ENCODE measurements at regions not wholly inside any gene's neighbourhood (a gene's known extent, or its start where the extent isn't known, plus 50 kb on each side); places are given as distances from the start of the nearest gene placed in this dataset.
"Not testable (repeated sequence)": the region's sequence is repeated elsewhere in the genome, so short reads cannot be mapped to it uniquely, and the experiment has no call there.

DNA sequence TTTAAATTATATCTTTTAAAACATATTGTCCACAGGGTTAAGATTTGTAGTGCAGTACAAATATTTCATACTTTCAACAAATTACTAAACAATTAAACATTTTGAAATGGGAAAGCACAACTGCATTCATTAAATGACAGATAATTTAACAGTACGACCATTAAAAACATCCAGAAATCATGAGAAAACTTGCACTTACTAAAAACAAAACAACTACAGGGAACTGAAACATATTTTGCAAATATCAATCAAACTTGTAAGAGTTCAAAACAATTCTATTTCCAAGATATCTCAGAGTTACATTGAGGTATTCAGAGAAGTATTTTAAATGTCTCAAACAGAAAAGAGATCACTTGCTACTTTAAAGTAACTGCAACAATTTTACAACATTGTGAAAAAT, 478.5 kb upstream of the PCDH10 start:
- CTCF ChIA-PET, result no interaction called here
- Mint-ChIP-seq H3K27me3 (no peaks in the 10 kb centered on the region), H3K36me3 (no peaks in the 10 kb centered on the region)

DNA sequence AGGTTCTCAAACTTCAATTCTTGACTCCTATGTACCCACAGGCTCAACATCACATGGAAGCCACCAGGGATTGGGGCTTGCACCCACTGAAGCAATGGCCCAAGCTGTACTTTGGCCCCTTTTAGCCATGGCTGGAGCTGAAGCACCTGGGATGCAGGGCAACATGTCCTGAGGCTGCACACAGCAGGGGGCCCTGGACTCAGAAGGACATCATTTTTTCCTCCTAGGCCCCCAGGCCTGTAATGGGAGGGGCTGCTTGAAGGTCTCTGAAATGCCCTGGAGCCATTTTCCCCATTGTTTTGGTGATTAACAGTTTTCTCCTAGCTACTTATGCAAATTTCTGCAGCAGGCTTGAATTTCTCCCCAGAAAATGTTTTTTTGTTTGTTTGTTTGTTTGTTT, 465.1 kb upstream of the PCDH10 start:
- no peak overlapping the region for H3K4me3 Mint-ChIP-seq
- H3K4me1 Mint-ChIP-seq, result no peaks in the 10 kb centered on the region
- no peak for DNase-seq
- H3K9me3 Mint-ChIP-seq (ENCODE audit: low read depth), result peaks cover 9% of the 10 kb centered on the region
- no peak overlapping the region for H3K27ac Mint-ChIP-seq
- no peaks in the 10 kb centered on the region for H3K36me3 Mint-ChIP-seq
- no peaks in the 10 kb centered on the region for H3K27me3 Mint-ChIP-seq
- CTCF ChIA-PET, result no interaction called here
- no peak for ATAC-seq

More for the DNA sequence above, 478.5 kb upstream of the PCDH10 start:
- H3K9me3 Mint-ChIP-seq (ENCODE audit: low read depth), result peaks cover 3% of the 10 kb centered on the region
- no peak for ATAC-seq
- no peak overlapping the region for H3K4me3 Mint-ChIP-seq
- DNase-seq, result no peak
- no peak overlapping the region for H3K27ac Mint-ChIP-seq
- no peaks in the 10 kb centered on the region for H3K4me1 Mint-ChIP-seq

DNA sequence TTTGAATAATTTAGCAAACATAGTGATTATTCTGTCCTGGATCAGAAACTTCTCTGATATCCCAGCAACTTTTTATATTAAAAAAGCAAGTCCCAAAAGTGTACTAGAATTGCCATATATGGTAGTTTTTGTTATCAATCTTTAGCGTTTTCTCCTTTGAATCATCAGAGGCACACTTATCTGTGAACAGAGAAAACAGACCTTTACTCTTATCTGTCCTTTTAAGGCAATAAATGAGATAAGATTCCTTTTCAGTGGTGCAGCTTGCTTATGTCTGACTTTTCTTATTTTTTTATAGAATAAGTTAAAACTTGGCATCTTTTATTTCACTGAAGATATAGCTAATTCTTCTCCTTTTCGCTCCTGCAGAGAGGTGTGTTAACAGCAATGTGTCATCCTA, 458.1 kb upstream of the PCDH10 start:
- CTCF ChIA-PET, result no interaction called here

DNA sequence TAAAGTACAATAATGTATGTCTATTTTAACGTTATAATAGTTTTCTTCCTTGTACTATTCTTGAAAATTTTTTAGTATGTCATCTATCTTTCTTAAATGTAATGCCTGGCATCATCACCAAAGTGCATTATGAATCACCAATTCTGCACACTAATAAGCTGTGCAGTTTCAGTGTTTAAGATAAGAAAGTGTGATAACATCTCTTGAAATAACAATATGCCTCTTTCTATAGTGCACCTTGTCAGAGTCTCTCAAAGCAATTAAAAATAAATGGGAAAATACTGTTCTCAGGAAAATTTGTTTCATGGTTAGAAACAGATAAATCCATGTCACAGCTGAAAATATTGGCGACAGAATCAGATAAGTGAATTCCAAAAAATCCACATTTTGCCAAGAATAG, 457.4 kb upstream of the PCDH10 start:
- DNase-seq (no peak), ATAC-seq (no peak)
- Mint-ChIP-seq H3K36me3 (no peaks in the 10 kb centered on the region), H3K27ac (no peak overlapping the region), H3K9me3 (ENCODE audit: low read depth) (peaks cover 5% of the 10 kb centered on the region), H3K27me3 (no peaks in the 10 kb centered on the region), H3K4me3 (no peak overlapping the region), H3K4me1 (no peaks in the 10 kb centered on the region)
- CTCF ChIA-PET, result no interaction called here

More for the DNA sequence above, 458.1 kb upstream of the PCDH10 start:
- no peaks in the 10 kb centered on the region for H3K27me3 Mint-ChIP-seq
- DNase-seq, result no peak
- ATAC-seq, result no peak
- H3K4me3 Mint-ChIP-seq, result no peak overlapping the region
- no peak overlapping the region for H3K27ac Mint-ChIP-seq
- H3K36me3 Mint-ChIP-seq, result no peaks in the 10 kb centered on the region
- H3K4me1 Mint-ChIP-seq, result no peaks in the 10 kb centered on the region
- peaks cover 5% of the 10 kb centered on the region for H3K9me3 Mint-ChIP-seq (ENCODE audit: low read depth)

DNA sequence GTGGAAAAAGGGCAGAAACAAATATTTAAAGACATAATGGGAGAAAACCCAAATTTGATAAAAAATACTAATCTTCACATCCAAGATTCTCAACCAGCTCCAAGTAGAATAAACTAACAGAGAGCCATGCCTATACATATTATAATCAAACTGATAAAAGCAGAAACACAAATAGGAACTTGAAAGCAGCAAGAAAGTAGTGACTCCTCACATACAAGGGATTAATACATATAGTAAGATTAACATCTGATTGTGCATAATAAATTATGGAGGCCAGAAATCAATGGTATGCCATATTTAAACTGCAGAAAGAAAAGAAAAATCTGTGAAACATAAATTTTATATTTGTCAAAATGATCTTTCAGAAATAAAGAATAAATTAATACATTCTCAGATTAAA, 454.3 kb upstream of the PCDH10 start:
- CTCF ChIA-PET, result no interaction called here
- no peak for DNase-seq

DNA sequence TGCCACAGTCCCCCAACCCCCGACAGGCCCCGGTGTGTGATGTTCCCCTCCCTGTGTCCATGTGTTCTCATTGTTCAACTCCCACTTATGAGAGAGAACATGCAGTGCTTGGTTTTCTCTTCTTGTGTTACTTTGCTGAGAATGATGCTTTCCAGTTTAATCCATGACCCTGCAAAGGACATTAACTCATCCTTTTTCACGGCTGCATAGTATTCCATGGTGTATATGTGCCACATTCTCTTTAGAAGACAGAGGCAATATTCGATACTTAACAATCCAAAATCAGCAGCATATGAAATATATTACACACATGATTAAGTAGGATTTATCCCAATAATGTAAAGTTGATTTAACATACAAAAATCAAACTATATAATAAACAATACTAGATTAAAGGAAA, 451.6 kb upstream of the PCDH10 start:
- H3K9me3 Mint-ChIP-seq (ENCODE audit: low read depth); H3K36me3 Mint-ChIP-seq; H3K27ac Mint-ChIP-seq; DNase-seq; ATAC-seq; H3K4me3 Mint-ChIP-seq; H3K4me1 Mint-ChIP-seq; H3K27me3 Mint-ChIP-seq; CTCF ChIA-PET: not testable (repeated sequence)

More for the DNA sequence above, 454.3 kb upstream of the PCDH10 start:
- Mint-ChIP-seq H3K27ac (no peak overlapping the region), H3K27me3 (no peaks in the 10 kb centered on the region), H3K36me3 (no peaks in the 10 kb centered on the region), H3K4me1 (no peaks in the 10 kb centered on the region), H3K4me3 (no peak overlapping the region), H3K9me3 (ENCODE audit: low read depth) (peaks cover 9% of the 10 kb centered on the region)
- ATAC-seq, result no peak

DNA sequence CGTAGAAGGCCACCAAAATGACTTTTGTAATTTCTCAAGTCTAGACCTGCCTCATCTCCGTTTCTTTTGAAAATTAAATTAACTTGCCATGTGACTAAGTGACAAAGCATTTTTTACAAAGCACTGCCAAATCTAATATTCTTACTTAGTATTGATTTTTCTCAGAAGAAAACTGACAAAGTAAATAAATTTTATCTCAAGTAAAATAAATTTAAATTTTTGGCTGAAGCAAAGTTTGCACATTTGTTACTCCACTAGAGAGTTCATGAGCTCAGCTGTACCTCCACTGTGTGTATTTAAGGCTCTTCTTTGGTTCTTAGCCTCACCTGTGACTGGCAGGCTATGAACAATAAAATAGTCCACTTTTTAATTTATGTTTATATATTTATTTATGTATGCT, 441.1 kb upstream of the PCDH10 start:
- H3K36me3 Mint-ChIP-seq, result no peaks in the 10 kb centered on the region
- CTCF ChIA-PET, result no interaction called here
- no peak overlapping the region for H3K27ac Mint-ChIP-seq
- H3K4me1 Mint-ChIP-seq, result no peaks in the 10 kb centered on the region
- peaks cover 8% of the 10 kb centered on the region for H3K9me3 Mint-ChIP-seq (ENCODE audit: low read depth)
- DNase-seq (no peak), ATAC-seq (no peak)
- no peak overlapping the region for H3K4me3 Mint-ChIP-seq
- no peaks in the 10 kb centered on the region for H3K27me3 Mint-ChIP-seq

DNA sequence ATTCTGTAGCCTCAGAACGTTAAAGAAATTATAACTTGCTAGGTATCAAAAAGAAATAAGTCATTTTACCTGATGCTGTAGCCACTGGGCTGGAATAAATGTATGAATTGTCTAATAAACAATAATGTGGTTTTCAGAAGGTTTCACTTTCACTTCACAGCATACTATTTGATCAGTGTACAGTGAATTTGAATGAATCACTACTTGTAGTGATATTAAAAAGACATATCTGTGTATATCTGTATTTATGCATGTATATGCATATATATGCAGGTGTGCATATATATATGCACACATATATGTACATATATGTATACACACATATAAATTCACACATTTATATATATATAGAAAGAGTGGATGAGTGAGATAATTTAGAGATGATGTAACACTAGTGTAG, 440.0 kb upstream of the PCDH10 start:
- no peaks in the 10 kb centered on the region for H3K4me1 Mint-ChIP-seq

DNA sequence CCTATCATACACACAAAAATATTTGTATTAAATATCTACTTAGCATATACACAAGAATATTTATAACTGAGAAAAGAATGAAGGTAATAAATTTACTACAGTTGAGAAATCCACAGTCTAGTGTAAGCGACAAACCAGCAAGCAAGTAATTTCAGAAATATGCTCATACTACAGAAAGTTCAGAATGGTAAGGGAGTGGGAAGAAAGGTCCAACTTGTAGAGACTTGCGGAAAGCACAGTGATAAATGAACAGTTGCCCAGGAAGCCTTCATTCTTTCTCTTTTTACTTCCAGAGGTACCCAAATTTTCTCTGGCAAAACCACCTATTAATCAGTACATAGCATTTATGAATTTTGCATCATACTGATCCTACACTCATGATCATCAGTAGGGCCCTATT, 438.1 kb upstream of the PCDH10 start:
- H3K27me3 Mint-ChIP-seq, result no peaks in the 10 kb centered on the region
- no peaks in the 10 kb centered on the region for H3K36me3 Mint-ChIP-seq
- H3K9me3 Mint-ChIP-seq (ENCODE audit: low read depth), result peaks cover 8% of the 10 kb centered on the region
- no peak overlapping the region for H3K4me3 Mint-ChIP-seq
- ATAC-seq, result no peak
- no peak for DNase-seq
- H3K4me1 Mint-ChIP-seq, result no peaks in the 10 kb centered on the region
- no peak overlapping the region for H3K27ac Mint-ChIP-seq
- CTCF ChIA-PET, result no interaction called here

More for the DNA sequence above, 440.0 kb upstream of the PCDH10 start:
- Mint-ChIP-seq H3K4me3 (no peak overlapping the region), H3K36me3 (no peaks in the 10 kb centered on the region), H3K27ac (no peak overlapping the region), H3K9me3 (ENCODE audit: low read depth) (peaks cover 8% of the 10 kb centered on the region), H3K27me3 (no peaks in the 10 kb centered on the region)
- DNase-seq (no peak), ATAC-seq (no peak)
- CTCF ChIA-PET, result no interaction called here

DNA sequence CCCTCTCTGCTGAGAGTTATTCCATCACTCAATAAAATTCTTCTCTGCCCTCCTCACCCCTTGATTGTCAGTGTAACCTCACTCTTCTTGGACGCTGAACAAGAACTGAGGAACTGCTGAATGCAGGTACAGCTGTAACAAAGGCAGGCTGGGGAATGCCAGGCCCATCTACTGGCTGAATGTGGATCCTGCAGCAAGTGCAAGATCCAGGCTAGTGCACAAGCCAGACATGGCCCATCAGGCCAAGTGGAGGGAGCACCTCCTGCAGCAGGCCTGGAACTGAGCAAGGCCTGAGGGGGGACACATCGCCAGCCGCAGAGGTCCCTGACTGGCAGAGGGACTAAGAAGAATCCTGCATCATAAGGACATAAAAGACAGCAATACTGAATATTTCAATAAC, 411.8 kb upstream of the PCDH10 start:
- no peak for ATAC-seq
- H3K9me3 Mint-ChIP-seq (ENCODE audit: low read depth), result peaks cover 5% of the 10 kb centered on the region

DNA sequence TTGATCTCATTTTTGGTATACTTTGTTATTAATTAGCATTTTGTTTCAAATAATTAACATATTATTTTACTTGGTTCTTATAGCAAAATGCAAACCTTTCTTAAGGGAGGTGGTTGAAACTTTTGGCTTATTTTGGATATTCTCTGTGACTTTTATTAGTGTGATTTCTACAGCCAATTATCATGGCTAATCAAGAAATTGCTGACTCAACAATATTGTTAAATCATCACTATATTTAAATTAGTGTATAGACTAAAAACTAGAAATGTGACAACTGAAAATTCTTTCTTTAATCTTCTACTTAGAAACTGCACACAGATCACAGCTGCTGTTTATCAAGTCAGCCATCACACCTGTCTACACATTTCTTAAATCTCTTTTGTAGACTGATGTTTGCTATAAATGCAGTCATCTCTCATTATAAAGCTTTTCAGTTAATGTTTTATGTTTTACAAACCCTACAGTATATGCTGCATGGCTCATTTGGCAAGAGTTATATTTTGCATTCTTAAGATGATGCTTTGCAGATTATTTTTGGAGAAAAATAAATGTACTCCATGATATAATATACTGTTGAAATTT, 389.8 kb upstream of the PCDH10 start:
- Mint-ChIP-seq H3K27me3 (no peaks in the 10 kb centered on the region), H3K9me3 (ENCODE audit: low read depth) (peaks cover 6% of the 10 kb centered on the region), H3K4me1 (no peaks in the 10 kb centered on the region), H3K27ac (no peak overlapping the region), H3K36me3 (no peaks in the 10 kb centered on the region), H3K4me3 (no peak overlapping the region)
- ATAC-seq (no peak), DNase-seq (no peak)
- CTCF ChIA-PET, result no interaction called here

More for the DNA sequence above, 411.8 kb upstream of the PCDH10 start:
- Mint-ChIP-seq H3K27me3 (no peaks in the 10 kb centered on the region), H3K36me3 (no peaks in the 10 kb centered on the region), H3K4me1 (no peaks in the 10 kb centered on the region), H3K27ac (no peak overlapping the region), H3K4me3 (no peak overlapping the region)
- CTCF ChIA-PET, result no interaction called here
- DNase-seq, result no peak

DNA sequence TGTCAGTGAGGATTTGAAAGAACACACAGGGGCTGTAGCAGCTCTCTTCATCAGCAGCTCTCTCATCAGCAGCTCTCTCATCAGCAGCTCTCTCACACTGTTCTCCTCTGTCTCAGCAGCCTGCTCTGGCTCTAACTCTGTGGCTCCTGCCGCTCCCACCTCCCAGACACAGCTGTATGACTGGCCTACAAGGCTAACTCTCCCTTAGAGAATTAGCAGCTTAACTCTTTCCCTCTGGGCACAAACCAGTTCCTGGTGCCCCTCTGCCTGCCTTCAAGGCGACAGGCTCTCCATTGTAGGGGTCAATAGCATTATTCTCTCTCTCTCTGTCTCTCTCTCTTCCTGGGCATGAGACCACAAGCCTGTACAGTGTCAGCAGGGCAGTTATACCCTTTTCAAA, 385.6 kb upstream of the PCDH10 start:
- Mint-ChIP-seq H3K4me3 (no peak overlapping the region), H3K36me3 (no peaks in the 10 kb centered on the region), H3K27me3 (no peaks in the 10 kb centered on the region), H3K4me1 (no peaks in the 10 kb centered on the region), H3K9me3 (ENCODE audit: low read depth) (peaks cover 8% of the 10 kb centered on the region), H3K27ac (no peak overlapping the region)
- CTCF ChIA-PET, result no interaction called here
- ATAC-seq (no peak), DNase-seq (no peak)

DNA sequence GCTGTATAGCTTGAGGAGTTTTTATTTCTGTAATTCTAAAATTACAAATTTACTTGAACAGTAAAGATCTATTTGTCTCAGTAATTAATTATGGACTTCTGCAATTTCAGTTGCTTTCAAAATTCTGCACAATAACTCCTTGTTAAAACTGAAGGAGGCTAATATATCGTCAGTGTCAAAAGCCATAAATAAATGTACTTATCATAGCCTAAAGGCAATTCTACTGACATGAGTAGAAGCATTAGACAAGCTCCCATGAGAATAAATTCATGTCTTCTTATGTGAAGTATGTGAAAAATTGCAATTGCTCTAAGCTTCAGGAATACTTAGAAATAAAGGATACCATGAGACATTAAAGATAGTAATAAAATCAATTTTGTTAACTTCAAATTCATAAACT, 381.2 kb upstream of the PCDH10 start:
- Mint-ChIP-seq H3K36me3 (no peaks in the 10 kb centered on the region), H3K4me3 (no peak overlapping the region), H3K27ac (no peak overlapping the region), H3K9me3 (ENCODE audit: low read depth) (peaks cover 13% of the 10 kb centered on the region), H3K4me1 (no peaks in the 10 kb centered on the region), H3K27me3 (no peaks in the 10 kb centered on the region)
- ATAC-seq (no peak), DNase-seq (no peak)
- CTCF ChIA-PET, result no interaction called here

DNA sequence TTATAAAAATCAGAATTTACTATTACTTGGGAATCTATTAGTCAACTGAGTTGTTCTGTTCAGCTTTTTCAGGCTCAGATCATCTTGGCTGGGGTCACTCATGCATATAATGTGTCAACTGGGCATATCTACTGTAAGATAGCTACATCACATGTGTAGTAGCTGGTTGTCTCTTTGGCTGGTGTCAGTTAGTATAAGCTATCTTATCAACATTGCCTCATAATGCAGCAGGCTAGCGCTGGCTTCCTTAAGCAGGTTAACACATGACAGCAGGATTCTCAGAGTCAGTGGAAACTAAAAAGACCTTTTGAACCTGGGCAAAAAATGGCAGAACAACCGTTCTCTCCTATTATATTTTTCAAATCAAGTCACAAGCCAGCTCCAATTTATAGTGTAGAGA, 378.3 kb upstream of the PCDH10 start:
- peaks cover 7% of the 10 kb centered on the region for H3K9me3 Mint-ChIP-seq (ENCODE audit: low read depth)
- no peaks in the 10 kb centered on the region for H3K36me3 Mint-ChIP-seq
- H3K27me3 Mint-ChIP-seq, result no peaks in the 10 kb centered on the region
- no peak overlapping the region for H3K27ac Mint-ChIP-seq
- H3K4me1 Mint-ChIP-seq, result no peaks in the 10 kb centered on the region
- ATAC-seq (no peak), DNase-seq (no peak)
- CTCF ChIA-PET, result no interaction called here
- H3K4me3 Mint-ChIP-seq, result no peak overlapping the region

DNA sequence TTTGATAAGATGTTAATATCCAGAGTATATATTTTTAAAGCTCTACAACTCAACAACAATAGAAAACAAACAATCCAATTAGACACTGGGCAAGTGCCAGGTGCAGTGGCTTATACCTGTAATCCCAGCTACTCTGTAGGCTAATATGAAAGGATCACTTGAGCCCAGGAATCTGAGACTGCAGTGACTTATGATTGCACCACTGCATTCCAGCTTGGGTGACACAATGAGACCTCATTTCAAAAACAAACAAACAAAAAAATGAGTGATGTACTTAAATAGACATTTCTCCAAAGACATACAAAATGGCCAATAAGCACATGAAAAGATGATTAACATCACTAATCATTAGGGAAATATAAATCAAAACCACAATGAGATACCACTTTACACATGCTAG, 356.8 kb upstream of the PCDH10 start:
- ATAC-seq, result no peak
- no peaks in the 10 kb centered on the region for H3K27me3 Mint-ChIP-seq
- H3K27ac Mint-ChIP-seq, result no peak overlapping the region
- no peak overlapping the region for H3K4me3 Mint-ChIP-seq
- no peaks in the 10 kb centered on the region for H3K4me1 Mint-ChIP-seq
- CTCF ChIA-PET, result no interaction called here
- H3K36me3 Mint-ChIP-seq, result no peaks in the 10 kb centered on the region
- DNase-seq, result no peak
- H3K9me3 Mint-ChIP-seq (ENCODE audit: low read depth), result no peaks in the 10 kb centered on the region
